ELR (cell line): ENCODE measurements at regions not wholly inside any gene's neighbourhood (a gene's known extent, or its start where the extent isn't known, plus 50 kb on each side); places are given as distances from the start of the nearest gene placed in this dataset.

Experiments used
- DNase-seq: peaks from one replicate; pipeline ENCODE4 v3.0.0-alpha.2; 2015; ENCODE audit warnings: low read depth

- DNase-seq = no peak
These were observed 67.7 kb upstream of the DRGX start for GRCh38 chr10:49463605-49464004.

DNA sequence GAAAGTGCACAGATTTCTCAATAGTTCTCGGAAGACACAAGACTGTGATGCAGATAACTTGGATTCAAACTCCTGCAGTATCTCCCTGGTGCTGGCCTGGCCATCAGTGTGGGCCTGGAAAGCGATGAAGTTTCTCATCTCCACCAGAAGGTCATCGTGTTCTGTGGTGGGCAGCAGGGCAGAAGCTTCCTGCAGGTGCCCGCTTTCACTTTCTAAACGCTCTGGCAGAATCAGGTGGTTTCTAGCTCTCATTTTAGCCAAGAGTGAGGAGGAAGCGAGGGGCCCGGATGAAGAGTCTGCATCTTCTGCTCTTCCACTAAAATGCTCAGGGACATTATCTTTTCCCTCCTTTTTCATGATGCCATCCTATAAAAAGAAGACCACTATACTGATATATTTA, 63.0 kb upstream of the DRGX start:
- DNase-seq = no peak

DNA sequence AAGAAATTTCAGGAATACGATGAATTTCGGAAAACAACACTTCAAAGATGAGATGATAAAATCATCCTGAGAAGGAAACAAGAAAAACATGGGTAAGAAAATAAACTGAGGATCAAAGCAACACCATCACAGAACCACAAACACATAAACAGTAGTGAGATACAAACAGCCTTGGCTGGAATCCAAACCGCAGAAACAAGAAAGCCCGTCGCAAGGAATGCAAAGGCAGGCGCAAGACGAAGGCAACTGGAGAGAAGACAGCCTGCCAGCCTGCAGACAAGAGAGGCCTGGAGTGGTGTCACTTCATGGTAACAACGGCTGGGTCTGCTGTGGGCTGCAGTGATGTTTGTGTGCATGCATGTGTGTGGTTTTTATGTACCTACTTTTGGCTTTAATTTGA, 61.8 kb upstream of the DRGX start:
- no peak for DNase-seq

GRCh38 chr10:49448924-49449323, 53.0 kb upstream of the DRGX start:
- DNase-seq = peak; percentile 24

- DNase-seq = peak; percentile 30
These were observed 50.1 kb upstream of the DRGX start for GRCh38 chr10:49446031-49446430.
